ENCODE measurements at regions not wholly inside any gene's neighbourhood (a gene's known extent, or its start where the extent isn't known, plus 50 kb on each side); places are given as distances from the start of the nearest gene placed in this dataset.
A peak's percentile ranks its signal among the peaks of the same experiment; 100 is the strongest.
"Not testable (repeated sequence)": the region's sequence is repeated elsewhere in the genome, so short reads cannot be mapped to it uniquely, and the experiment has no call there.

- H3K27ac Mint-ChIP-seq; H3K4me1 Mint-ChIP-seq; DNase-seq; CTCF ChIA-PET; H3K9me3 Mint-ChIP-seq; intact Hi-C loops (cut with micrococcal nuclease); H3K27me3 Mint-ChIP-seq; H3K4me3 Mint-ChIP-seq; H3K36me3 Mint-ChIP-seq (ENCODE audit: low read depth); POLR2A ChIA-PET: not testable (repeated sequence)
- ATAC-seq (ENCODE audit: low read depth), result peak; percentile 83
These were observed 247.6 kb downstream of the BCL2L11 start for GRCh38 chr2:111368288-111368687.

GRCh38 chr2:111373060-111373459 is 252.3 kb downstream of the BCL2L11 start:
- H3K27ac Mint-ChIP-seq; intact Hi-C loops (cut with micrococcal nuclease); DNase-seq; H3K9me3 Mint-ChIP-seq; H3K27me3 Mint-ChIP-seq; CTCF ChIA-PET; ATAC-seq (ENCODE audit: low read depth); POLR2A ChIA-PET; H3K36me3 Mint-ChIP-seq (ENCODE audit: low read depth); H3K4me3 Mint-ChIP-seq; H3K4me1 Mint-ChIP-seq: not testable (repeated sequence)

GRCh38 chr2:111373989-111374388 is 253.3 kb downstream of the BCL2L11 start:
- H3K4me1 Mint-ChIP-seq; CTCF ChIA-PET; H3K27ac Mint-ChIP-seq; ATAC-seq (ENCODE audit: low read depth); H3K4me3 Mint-ChIP-seq; H3K9me3 Mint-ChIP-seq; POLR2A ChIA-PET; DNase-seq; intact Hi-C loops (cut with micrococcal nuclease); H3K27me3 Mint-ChIP-seq; H3K36me3 Mint-ChIP-seq (ENCODE audit: low read depth): not testable (repeated sequence)

- intact Hi-C loops (cut with micrococcal nuclease); H3K4me3 Mint-ChIP-seq; H3K27ac Mint-ChIP-seq; ATAC-seq (ENCODE audit: low read depth); H3K36me3 Mint-ChIP-seq (ENCODE audit: low read depth); H3K9me3 Mint-ChIP-seq; POLR2A ChIA-PET; H3K27me3 Mint-ChIP-seq; DNase-seq; H3K4me1 Mint-ChIP-seq; CTCF ChIA-PET: not testable (repeated sequence)
These were observed 254.0 kb downstream of the BCL2L11 start for GRCh38 chr2:111374734-111375133.

GRCh38 chr2:111375320-111375883 is 254.7 kb downstream of the BCL2L11 start:
- H3K27me3 Mint-ChIP-seq; ATAC-seq (ENCODE audit: low read depth); POLR2A ChIA-PET; CTCF ChIA-PET; intact Hi-C loops (cut with micrococcal nuclease); H3K4me3 Mint-ChIP-seq; H3K36me3 Mint-ChIP-seq (ENCODE audit: low read depth); H3K4me1 Mint-ChIP-seq; H3K27ac Mint-ChIP-seq; H3K9me3 Mint-ChIP-seq; DNase-seq: not testable (repeated sequence)

GRCh38 chr2:111376272-111376970 is 255.7 kb downstream of the BCL2L11 start:
- DNase-seq; H3K27me3 Mint-ChIP-seq; intact Hi-C loops (cut with micrococcal nuclease); H3K36me3 Mint-ChIP-seq (ENCODE audit: low read depth); ATAC-seq (ENCODE audit: low read depth); POLR2A ChIA-PET; H3K4me3 Mint-ChIP-seq; H3K9me3 Mint-ChIP-seq; H3K27ac Mint-ChIP-seq; H3K4me1 Mint-ChIP-seq; CTCF ChIA-PET: not testable (repeated sequence)

GRCh38 chr2:111376971-111377352 is 256.2 kb downstream of the BCL2L11 start:
- POLR2A ChIA-PET; H3K27ac Mint-ChIP-seq; H3K4me3 Mint-ChIP-seq; H3K9me3 Mint-ChIP-seq; H3K27me3 Mint-ChIP-seq; CTCF ChIA-PET; ATAC-seq (ENCODE audit: low read depth); H3K4me1 Mint-ChIP-seq; DNase-seq; H3K36me3 Mint-ChIP-seq (ENCODE audit: low read depth); intact Hi-C loops (cut with micrococcal nuclease): not testable (repeated sequence)

- POLR2A ChIA-PET; H3K27me3 Mint-ChIP-seq; H3K27ac Mint-ChIP-seq; H3K36me3 Mint-ChIP-seq (ENCODE audit: low read depth); intact Hi-C loops (cut with micrococcal nuclease); DNase-seq; H3K4me1 Mint-ChIP-seq; H3K9me3 Mint-ChIP-seq; H3K4me3 Mint-ChIP-seq; ATAC-seq (ENCODE audit: low read depth); CTCF ChIA-PET: not testable (repeated sequence)
These were observed 256.8 kb downstream of the BCL2L11 start for GRCh38 chr2:111377386-111377959.

GRCh38 chr2:111378348-111378747 is 257.6 kb downstream of the BCL2L11 start:
- H3K4me3 Mint-ChIP-seq; ATAC-seq (ENCODE audit: low read depth); intact Hi-C loops (cut with micrococcal nuclease); H3K4me1 Mint-ChIP-seq; H3K9me3 Mint-ChIP-seq; H3K27me3 Mint-ChIP-seq; DNase-seq; H3K27ac Mint-ChIP-seq; CTCF ChIA-PET; POLR2A ChIA-PET; H3K36me3 Mint-ChIP-seq (ENCODE audit: low read depth): not testable (repeated sequence)

GRCh38 chr2:111380733-111381439 is 260.2 kb downstream of the BCL2L11 start:
- H3K27me3 Mint-ChIP-seq; CTCF ChIA-PET; H3K4me1 Mint-ChIP-seq; H3K36me3 Mint-ChIP-seq (ENCODE audit: low read depth); intact Hi-C loops (cut with micrococcal nuclease); POLR2A ChIA-PET; H3K4me3 Mint-ChIP-seq; ATAC-seq (ENCODE audit: low read depth); H3K27ac Mint-ChIP-seq; H3K9me3 Mint-ChIP-seq; DNase-seq: not testable (repeated sequence)

GRCh38 chr2:111381530-111382306 is 261.0 kb downstream of the BCL2L11 start:
- H3K27me3 Mint-ChIP-seq; H3K4me3 Mint-ChIP-seq; POLR2A ChIA-PET; H3K4me1 Mint-ChIP-seq; H3K27ac Mint-ChIP-seq; DNase-seq; H3K36me3 Mint-ChIP-seq (ENCODE audit: low read depth); H3K9me3 Mint-ChIP-seq; intact Hi-C loops (cut with micrococcal nuclease); ATAC-seq (ENCODE audit: low read depth); CTCF ChIA-PET: not testable (repeated sequence)

- DNase-seq; H3K9me3 Mint-ChIP-seq; H3K36me3 Mint-ChIP-seq (ENCODE audit: low read depth); H3K4me1 Mint-ChIP-seq; ATAC-seq (ENCODE audit: low read depth); H3K27ac Mint-ChIP-seq; intact Hi-C loops (cut with micrococcal nuclease); H3K4me3 Mint-ChIP-seq; CTCF ChIA-PET; POLR2A ChIA-PET; H3K27me3 Mint-ChIP-seq: not testable (repeated sequence)
These were observed 261.8 kb downstream of the BCL2L11 start for GRCh38 chr2:111382507-111382906.

Measured in activated B cell treated with CpG ODN at 0.5 μM for 24 hours (primary cell).